HG03575 (cell line): ENCODE measurements at regions not wholly inside any gene's neighbourhood (a gene's known extent, or its start where the extent isn't known, plus 50 kb on each side); places are given as distances from the start of the nearest gene placed in this dataset.
A peak's percentile ranks its signal among the peaks of the same experiment; 100 is the strongest.
"Not testable (repeated sequence)": the region's sequence is repeated elsewhere in the genome, so short reads cannot be mapped to it uniquely, and the experiment has no call there.

Experiments used
- ATAC-seq: cut with Tn5 transposase; IDR thresholded peaks from one replicate; pipeline ENCODE4 v1.9.1; 2021; ENCODE audit not compliant: unreplicated experiment, insufficient number of reproducible peaks, low FRiP score; ENCODE audit errors: extremely low read depth

DNA sequence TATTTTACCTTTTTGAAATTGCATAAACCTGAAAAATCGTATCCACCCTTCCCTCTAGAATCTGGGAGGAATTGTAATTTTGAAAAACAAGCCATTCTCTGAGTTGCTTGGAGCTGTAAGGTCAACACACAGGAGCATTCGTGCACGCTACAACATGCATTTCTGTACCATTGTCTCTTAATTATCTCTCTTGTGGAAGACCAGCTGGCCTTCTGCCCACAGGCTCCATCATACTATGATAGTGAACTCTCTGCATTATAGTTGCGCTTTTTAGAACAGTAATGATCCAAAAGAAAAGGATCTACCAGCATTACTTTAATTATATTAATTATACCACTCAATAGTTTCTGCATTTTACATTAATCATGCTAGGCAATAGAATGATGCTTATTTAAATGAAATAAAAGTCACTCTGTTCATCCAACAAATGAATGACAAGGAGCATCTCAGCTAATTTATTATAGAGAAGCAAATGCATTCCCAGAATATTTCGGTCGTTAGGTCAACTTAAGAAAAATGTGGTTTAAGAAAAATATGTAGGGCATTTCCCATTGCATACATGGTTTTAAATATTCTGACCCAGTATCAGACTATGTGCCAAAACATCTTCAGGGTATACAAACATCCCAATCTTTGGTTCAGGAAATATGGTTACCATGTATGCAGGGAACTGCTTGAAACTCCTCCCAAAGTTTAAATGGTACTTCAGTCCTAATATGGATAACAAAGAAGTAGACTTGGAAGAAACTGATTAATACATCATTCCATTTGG is 263.5 kb downstream of the TFAP2A start:
- no peak for ATAC-seq

DNA sequence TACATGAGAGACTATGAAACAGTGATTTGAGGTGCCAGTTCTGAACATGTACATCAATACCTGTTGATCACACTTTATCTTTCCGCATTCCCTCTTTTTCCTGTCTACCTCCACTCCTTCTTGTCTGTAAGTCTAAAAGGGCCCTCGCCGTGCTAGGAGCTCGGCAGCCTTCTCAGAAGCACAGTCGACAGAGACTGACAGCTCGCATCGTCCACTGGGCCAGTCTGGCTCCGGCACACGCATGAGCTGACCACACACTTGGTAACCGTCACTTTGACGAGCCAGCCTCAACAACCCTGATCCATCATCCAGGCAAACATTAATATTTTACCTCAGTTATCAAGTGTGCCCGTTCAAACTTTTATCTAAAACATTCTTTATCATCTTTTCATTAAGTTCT is 265.3 kb downstream of the TFAP2A start:
- no peak for ATAC-seq

- ATAC-seq: peak; percentile 95
Measured at GRCh38 chr6:10146715-10147451, 268.0 kb downstream of the TFAP2A start.

DNA sequence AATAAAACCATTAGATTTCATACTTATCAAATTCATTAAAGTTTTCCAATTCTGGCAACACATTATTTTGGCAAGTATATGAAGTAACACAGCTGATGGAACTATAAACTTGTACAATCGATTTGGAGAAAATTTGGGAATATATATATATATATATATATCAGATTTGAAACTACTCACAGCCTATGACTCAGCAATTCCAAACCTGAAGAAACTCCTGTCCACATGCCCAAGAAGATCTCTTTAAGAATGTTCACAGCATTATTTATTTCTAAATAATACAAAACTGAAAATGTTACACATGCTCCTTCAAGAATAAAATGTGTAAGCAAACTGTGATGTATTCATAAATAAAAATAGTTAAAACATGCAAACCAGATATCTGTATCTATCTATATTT is 270.1 kb downstream of the TFAP2A start:
- ATAC-seq: no peak

DNA sequence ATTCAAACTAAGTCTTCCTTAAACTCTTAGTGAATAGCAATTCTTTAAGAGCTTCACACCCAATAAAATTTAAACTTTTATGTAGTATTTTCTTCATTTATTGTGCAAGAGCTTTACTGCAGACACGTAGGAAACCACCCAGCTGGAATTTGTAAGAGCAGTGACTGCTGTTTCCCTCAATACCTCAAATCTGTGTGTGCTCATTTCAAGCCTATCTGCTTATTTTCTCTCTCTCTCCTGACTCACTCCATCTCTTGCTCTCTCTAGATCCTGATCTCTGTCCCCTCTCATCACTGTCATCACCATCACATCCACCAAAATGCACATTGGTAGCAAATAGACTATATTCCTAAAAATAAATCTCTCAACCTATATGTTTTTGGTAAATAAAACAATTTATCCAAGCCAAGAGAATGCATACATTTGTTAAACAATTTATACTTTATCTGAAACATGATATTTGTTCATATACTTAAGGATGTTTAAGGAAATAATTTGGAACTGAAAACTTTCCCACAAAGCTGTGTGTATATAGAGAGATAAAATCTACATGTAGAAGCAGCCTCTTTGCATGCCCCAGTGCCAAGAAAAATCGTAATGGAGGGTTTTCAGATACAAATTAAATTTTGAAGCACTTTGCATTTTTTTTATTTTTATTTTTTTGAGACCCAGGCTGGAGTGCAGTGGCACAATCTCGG is 273.0 kb downstream of the TFAP2A start:
- no peak for ATAC-seq

GRCh38 chr6:10140824-10141223 is 274.1 kb downstream of the TFAP2A start:
- ATAC-seq: no peak

DNA sequence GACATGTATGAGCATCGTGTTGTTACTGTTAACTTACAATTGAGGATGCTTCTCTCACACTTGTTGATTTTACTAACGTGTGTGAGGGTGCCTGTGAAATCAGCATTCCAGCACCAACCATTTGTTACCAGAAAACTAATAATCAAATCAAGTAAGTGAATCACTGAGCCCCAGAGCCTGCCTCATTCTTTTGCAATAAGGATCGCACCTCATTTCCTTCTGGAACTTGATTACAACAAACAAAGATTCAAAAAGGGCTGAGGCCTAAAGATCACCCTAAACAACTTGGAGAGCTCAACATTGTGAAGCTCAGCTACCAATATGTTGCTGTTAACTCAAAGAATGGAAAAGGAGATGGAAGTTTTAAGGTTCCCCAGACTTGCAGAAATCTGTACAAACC is 274.7 kb downstream of the TFAP2A start:
- ATAC-seq: no peak

GRCh38 chr6:10138917-10139316 is 276.0 kb downstream of the TFAP2A start:
- no peak for ATAC-seq

GRCh38 chr6:10136636-10137035 is 278.2 kb downstream of the TFAP2A start:
- ATAC-seq: no peak

DNA sequence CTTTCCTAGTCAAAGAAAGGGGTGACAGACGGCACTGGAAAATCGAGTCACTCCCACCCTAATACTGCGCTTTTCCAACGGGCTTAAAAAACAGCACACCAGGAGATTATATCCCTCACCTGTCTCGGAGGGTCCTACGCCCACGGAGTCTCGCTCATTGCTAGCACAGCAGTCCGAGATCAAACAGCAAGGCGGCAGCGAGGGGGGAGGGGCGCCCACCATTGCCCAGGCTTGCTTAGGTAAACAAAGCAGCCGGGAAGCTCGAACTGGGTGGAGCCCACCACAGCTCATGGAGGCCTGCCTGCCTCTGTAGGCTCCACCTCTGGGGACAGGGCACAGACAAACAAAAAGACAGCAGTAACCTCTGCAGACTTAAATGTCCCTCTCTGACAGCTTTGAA is 280.7 kb downstream of the TFAP2A start:
- ATAC-seq: not testable (repeated sequence)

- no peak for ATAC-seq
Measured at GRCh38 chr6:10128721-10129120, 286.2 kb downstream of the TFAP2A start.

DNA sequence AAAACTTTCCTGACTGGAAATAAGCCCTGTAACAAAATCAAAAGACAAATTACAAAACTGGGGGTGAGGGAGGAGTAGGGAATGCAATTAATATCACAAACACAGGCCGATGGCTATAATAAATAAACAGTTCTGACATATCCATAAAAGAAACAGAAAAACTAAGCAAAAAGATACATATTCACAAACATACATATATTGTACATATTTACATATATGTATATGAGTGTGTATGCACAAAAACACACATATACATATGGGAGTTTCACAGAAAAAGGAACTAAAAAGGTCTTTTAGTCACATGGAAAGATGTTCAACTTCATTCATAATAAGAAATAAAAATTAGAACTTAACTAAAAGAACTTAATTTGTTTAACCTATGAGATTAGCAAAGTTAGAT is 292.7 kb downstream of the TFAP2A start:
- no peak for ATAC-seq

DNA sequence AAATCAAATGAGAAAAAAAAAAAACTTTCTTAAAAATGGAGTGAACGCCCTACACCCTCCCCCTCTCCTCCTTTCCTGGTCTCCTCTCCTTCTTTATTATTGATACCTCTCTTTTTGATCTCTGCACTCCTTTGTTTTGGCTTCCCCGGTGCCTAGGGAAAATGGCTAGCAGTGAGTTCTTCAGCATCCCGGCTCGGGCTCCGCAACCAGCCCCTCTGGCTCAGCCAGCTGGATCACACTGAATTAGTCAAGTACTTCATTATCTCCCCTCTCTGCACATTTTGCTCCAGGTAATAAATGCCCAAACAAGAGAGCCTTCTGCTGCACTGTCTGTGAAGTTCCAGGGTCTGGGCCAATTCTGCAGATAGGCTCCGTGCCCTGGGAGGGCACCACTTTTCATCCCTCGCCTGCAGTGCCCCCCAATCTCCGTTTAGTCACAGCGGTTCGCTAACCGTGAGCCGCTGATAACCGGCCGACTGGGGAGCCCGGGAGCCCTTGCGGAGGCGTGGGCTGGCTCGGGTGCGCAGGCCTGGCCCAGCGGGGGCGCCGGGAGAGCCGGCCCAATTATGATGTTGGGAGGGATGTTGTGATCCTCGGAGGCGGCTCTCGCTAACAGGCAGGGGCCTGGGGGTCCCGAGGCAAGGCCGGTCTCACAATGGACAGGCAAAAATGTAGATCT is 301.9 kb downstream of the TFAP2A start:
- ATAC-seq: no peak

DNA sequence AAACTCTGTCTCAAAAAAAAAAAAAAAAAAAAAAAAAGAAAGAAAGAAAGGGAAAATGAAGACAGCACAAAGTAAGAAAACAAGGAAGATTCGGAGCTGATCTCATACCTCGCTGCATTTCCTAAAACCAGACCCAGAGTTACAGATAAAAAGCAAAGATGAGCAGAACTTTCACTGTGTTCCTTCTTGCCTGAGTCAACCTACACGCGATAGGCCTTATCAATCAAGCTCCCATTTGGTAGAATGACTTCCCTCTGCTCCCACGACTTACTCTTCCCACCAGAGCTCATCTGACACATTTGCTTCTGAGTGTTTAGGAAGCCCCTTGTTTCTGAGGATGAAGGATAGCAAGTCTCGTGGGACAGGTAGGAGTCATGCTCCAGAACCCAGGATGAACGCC is 302.9 kb downstream of the TFAP2A start:
- ATAC-seq: no peak

GRCh38 chr6:10101551-10102252 is 313.2 kb downstream of the TFAP2A start:
- no peak for ATAC-seq

- no peak for ATAC-seq
Measured at GRCh38 chr6:10099529-10100140, 315.2 kb downstream of the TFAP2A start.

DNA sequence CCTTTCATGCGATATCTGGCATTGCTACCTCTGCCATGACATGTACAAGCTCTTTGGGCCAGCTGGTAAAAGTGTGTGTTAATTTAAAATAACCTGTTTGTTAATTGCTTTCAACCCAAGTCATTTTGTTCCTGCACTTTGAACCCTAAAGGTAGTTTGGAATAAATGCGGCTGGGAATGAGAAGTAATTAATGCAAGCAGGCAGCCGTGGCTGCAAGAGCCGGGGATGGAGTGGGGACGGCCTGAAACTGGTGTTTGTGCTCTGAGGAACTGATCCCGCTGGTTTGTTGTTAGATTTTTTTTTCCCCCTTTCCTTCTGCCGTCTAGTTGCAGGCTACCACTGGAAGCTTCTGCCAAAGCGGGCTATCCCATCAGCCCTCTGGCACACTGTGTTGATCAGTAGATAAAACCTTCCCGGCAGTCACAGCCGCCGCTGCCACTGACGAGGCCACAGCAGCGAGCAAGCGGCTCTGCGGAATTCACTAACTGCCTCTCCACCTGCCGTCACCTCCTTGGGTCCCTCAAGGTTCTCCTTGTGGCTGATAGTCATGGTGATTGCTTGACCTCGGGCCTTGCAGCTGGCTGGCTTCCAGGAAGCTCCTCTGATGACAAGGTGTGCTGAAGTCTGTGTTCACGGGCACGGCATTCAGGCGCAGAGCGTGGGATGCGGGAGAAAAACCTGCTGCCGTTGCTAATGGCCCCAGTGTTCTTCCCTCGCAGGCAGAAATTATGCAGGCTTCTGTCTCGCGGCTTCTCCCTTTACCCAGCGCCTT is 315.9 kb downstream of the TFAP2A start:
- ATAC-seq: no peak

DNA sequence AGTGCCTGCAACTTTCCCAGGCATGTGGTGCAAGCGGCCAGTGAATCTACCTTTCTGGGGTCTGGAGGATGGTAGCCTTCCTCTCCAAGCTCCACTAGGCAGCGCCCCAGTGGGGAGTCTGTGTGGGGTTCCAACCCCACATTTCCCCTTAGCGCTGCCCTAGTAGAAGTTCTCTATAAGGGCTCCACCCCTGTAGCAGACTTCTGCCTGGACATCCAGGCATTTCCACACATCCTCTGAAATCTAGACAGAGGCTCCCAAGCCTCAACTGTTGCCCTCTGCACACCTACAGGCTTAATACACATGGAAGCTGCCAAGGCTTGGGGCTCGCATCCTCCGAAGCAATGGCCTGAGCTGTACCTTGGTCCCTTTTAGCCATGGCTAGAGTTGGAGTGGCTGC is 321.6 kb downstream of the TFAP2A start:
- no peak for ATAC-seq
